ENCODE measurements at regions not wholly inside any gene's neighbourhood (a gene's known extent, or its start where the extent isn't known, plus 50 kb on each side); places are given as distances from the start of the nearest gene placed in this dataset.

- DNase-seq (ENCODE audit: extremely low spot score): no peak
- POLR2A ChIA-PET: no interaction called here
- TF ChIP-seq, protein P1, sequence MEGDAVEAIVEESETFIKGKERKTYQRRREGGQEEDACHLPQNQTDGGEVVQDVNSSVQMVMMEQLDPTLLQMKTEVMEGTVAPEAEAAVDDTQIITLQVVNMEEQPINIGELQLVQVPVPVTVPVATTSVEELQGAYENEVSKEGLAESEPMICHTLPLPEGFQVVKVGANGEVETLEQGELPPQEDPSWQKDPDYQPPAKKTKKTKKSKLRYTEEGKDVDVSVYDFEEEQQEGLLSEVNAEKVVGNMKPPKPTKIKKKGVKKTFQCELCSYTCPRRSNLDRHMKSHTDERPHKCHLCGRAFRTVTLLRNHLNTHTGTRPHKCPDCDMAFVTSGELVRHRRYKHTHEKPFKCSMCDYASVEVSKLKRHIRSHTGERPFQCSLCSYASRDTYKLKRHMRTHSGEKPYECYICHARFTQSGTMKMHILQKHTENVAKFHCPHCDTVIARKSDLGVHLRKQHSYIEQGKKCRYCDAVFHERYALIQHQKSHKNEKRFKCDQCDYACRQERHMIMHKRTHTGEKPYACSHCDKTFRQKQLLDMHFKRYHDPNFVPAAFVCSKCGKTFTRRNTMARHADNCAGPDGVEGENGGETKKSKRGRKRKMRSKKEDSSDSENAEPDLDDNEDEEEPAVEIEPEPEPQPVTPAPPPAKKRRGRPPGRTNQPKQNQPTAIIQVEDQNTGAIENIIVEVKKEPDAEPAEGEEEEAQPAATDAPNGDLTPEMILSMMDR (IDR thresholded peaks at IDR 0.05; ENCODE audit: control extremely low read depth, extremely low read depth, low read depth, missing control alignments): no peak
- CTCF ChIA-PET: no interaction called here
Observed at GRCh38 chr10:108362961-108363360, 1198.5 kb upstream of the SORCS1 start.

DNA sequence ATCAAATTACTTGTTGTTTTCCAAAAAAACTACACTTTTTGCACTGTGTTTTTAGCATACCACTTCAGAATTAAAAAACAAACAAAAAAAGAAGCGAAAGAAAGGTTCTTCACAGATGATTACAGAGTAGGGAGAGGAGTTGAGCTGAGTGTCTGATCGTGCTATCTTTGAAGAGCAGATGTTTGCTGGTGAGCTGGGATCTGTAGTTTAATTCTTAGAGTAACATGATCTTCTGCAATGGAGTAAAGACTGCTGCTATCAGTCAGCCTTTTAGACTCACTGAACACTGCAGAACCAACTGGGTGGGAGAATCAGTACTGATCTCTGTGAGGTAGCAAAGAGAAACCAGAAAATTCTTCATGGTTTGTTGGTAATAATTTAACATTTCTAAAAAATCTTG lies 1197.8 kb upstream of the SORCS1 start:
- ChIA-PET POLR2A (no interaction called here), CTCF (interaction anchor here (1.0 kb wide), 1 partner anchor 158 kb away, joined by 3 read pairs; no protein-coding TSS in a partner anchor)
- no peak for DNase-seq (ENCODE audit: extremely low spot score)
- TF ChIP-seq, protein P1 (IDR thresholded peaks at IDR 0.05; ENCODE audit: control extremely low read depth, extremely low read depth, low read depth, missing control alignments): no peak

GRCh38 chr10:108360187-108360586 lies 1195.7 kb upstream of the SORCS1 start:
- no peak for DNase-seq (ENCODE audit: extremely low spot score)
- ChIA-PET POLR2A (no interaction called here), CTCF (interaction anchor here (1.4 kb wide), 1 partner anchor 21 kb away, joined by 3 read pairs; no protein-coding TSS in a partner anchor)
- TF ChIP-seq, protein P1 (IDR thresholded peaks at IDR 0.05; ENCODE audit: control extremely low read depth, extremely low read depth, low read depth, missing control alignments): no peak

DNA sequence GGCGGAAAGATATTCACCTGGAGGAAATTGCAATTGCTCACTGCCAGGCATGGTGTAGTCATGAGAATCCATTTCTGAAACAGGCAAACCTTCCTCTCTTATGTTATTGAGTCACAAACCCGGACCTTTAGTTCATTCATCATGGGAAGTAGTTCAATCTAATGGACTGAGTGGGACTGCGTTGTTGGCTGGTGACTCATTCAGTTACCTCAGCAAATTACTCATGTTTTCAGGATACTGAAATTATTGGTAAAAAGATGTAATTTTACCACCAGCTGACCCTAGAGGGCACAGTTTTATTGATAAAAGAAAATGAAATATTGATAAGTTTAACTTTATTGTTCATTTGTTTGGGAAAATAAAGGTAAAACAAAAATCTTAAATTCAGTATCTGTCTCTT lies 1194.4 kb upstream of the SORCS1 start:
- ChIA-PET CTCF (interaction anchor here (1.4 kb wide), 1 partner anchor 20 kb away, joined by 3 read pairs; no protein-coding TSS in a partner anchor), POLR2A (no interaction called here)
- TF ChIP-seq, protein P1 (IDR thresholded peaks at IDR 0.05; ENCODE audit: control extremely low read depth, extremely low read depth, low read depth, missing control alignments): peak; percentile 20
- DNase-seq (ENCODE audit: extremely low spot score): peak; percentile 6

DNA sequence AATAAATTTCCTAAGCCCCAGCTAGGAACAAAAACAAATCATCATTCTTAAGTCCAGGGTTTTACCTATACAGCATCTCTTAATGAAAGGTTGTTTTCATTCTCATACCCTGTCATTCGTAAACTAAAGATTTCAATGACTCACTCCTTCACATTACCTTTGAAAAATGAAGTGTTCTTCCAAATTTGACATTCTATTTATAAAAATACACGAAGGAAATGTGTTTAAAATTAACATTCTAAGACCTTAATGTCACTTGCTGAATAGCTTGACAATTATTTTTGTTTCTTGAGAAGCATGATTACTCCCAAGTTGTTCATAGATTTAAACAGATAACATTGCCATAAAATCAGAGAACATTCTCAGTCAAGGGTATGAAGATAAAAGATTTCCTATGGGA lies 1188.3 kb upstream of the SORCS1 start:
- CTCF ChIA-PET: no interaction called here
- DNase-seq (ENCODE audit: extremely low spot score): no peak

GRCh38 chr10:108348215-108348614 lies 1183.7 kb upstream of the SORCS1 start:
- TF ChIP-seq, protein P1 (IDR thresholded peaks at IDR 0.05; ENCODE audit: control extremely low read depth, extremely low read depth, low read depth, missing control alignments): no peak
- ChIA-PET CTCF (interaction anchor here (1.9 kb wide), 1 partner anchor 9 kb away, joined by 5 read pairs; no protein-coding TSS in a partner anchor), POLR2A (no interaction called here)
- no peak for DNase-seq (ENCODE audit: extremely low spot score)

More for the DNA sequence above, 1188.3 kb upstream of the SORCS1 start:
- TF ChIP-seq, protein P1 (IDR thresholded peaks at IDR 0.05; ENCODE audit: control extremely low read depth, extremely low read depth, low read depth, missing control alignments): no peak
- POLR2A ChIA-PET: no interaction called here

DNA sequence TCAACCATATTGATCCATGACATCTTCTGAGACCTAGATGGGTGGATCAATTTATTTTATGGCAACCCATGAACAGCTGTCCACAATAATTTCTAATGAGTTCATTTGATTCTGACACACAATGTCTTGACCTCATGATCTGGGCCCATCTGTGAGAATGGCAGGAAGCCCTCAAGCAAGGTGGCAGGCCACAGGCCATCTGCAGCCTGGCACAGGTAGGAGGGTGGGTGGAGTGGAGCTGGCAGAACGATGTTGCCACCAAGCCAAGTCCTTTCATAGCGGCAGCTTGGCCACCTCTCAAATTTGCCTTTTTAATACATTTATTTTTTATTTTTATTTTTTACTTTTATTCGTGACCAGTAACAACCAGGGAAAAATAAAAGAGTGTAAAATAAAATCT lies 1181.6 kb upstream of the SORCS1 start:
- POLR2A ChIA-PET: no interaction called here
- TF ChIP-seq, protein P1 (IDR thresholded peaks at IDR 0.05; ENCODE audit: control extremely low read depth, extremely low read depth, low read depth, missing control alignments): no peak
- DNase-seq (ENCODE audit: extremely low spot score): no peak
- CTCF ChIA-PET: no interaction called here

Data from GM10248 (cell line).